Fibroblast of lung (primary cell): ENCODE measurements at regions not wholly inside any gene's neighbourhood (a gene's known extent, or its start where the extent isn't known, plus 50 kb on each side); places are given as distances from the start of the nearest gene placed in this dataset.

Experiments
- EZH2 ChIP-seq: IDR thresholded peaks from 2 replicates; pipeline ENCODE4 v1.5.1; 2012; ENCODE audit warnings: low read length, control low read depth, mild to moderate bottlenecking; ENCODE audit errors: missing control alignments
- TF ChIP-seq, protein P1 (sequence below), 2 donors: IDR thresholded peaks in 1 of 2; conservative IDR thresholded peaks in 1 of 2; 1 replicate in 1 of 2; 2 replicates in 1 of 2; pipeline ENCODE4 v1.5.1; 2011 to 2012; ENCODE audit warnings: low read length in 2 of 2, control low read depth in 1 of 2, inconsistent platforms in 1 of 2, low read depth in 1 of 2, mild to moderate bottlenecking in 1 of 2

DNA sequence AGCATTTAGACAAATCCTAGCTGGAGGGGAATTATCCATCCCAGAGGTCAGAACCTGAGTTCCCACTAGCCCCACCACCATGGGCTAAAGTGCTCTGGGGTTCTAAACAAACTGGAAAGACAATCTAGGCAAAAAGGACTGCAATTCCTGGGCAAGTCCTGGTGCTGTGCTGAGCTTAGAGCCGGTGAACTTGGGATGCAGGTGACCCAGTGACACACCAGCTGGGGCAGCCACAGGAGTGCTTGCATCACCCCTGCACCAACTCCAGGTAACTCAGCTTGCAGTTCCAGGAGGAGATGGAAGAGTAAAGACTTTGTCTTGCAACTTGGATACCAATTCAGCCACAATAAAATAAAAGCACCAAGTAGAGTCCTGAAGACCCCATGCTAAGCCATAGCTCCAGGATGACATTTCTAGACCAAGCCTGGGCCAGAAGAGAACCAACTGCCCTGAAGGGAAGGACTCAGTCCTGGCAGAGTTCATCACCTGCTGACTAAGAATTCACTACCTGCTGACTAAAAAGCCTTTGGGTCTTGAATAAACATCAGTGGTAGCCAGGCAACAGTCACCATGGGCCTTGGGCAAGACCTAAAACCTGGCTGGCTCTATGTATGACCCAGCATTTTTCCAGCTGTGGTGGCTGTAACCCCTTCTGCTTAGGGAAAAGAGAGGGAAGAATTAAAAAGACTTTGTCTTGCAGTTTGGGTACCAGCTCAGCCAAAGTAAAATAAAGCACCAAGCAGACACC is 223.4 kb upstream of the DIO2 start:
- TF ChIP-seq, protein P1, sequence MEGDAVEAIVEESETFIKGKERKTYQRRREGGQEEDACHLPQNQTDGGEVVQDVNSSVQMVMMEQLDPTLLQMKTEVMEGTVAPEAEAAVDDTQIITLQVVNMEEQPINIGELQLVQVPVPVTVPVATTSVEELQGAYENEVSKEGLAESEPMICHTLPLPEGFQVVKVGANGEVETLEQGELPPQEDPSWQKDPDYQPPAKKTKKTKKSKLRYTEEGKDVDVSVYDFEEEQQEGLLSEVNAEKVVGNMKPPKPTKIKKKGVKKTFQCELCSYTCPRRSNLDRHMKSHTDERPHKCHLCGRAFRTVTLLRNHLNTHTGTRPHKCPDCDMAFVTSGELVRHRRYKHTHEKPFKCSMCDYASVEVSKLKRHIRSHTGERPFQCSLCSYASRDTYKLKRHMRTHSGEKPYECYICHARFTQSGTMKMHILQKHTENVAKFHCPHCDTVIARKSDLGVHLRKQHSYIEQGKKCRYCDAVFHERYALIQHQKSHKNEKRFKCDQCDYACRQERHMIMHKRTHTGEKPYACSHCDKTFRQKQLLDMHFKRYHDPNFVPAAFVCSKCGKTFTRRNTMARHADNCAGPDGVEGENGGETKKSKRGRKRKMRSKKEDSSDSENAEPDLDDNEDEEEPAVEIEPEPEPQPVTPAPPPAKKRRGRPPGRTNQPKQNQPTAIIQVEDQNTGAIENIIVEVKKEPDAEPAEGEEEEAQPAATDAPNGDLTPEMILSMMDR (conservative IDR thresholded peaks at IDR 0.05 in 1 of 2, IDR thresholded peaks at IDR 0.05 in 1 of 2; ENCODE audit: low read depth in 1 of 2, low read length in 2 of 2), result no peak
- TF ChIP-seq EZH2, result no peak
